Liver (tissue), 3 donors: ENCODE measurements at regions not wholly inside any gene's neighbourhood (a gene's known extent, or its start where the extent isn't known, plus 50 kb on each side); places are given as distances from the start of the nearest gene placed in this dataset.

Source experiments
- ATF3 ChIP-seq: IDR thresholded peaks from 2 replicates; pipeline ENCODE4 v1.6.1; 2016; ENCODE audit warnings: antibody characterized with exemption
- CTCF ChIP-seq: fragments of 150-350 bp; IDR thresholded peaks from 2 replicates; pipeline ENCODE4 v1.5.1; 2017; ENCODE audit warnings: improper control_type of control experiment, low read depth, low read length; ENCODE audit not compliant: missing input control
- EGR1 ChIP-seq, 2 donors: IDR thresholded peaks; 2 replicates each; pipeline ENCODE4 v1.6.1; 2016 to 2018; ENCODE audit warnings: antibody characterized with exemption in 2 of 2, low read depth in 2 of 2
- JUND ChIP-seq, 2 donors: IDR thresholded peaks; 2 replicates each; pipeline ENCODE4 v1.6.1; 2016; ENCODE audit warnings: antibody characterized with exemption in 2 of 2
- RAD21 ChIP-seq, 2 donors: IDR thresholded peaks; 2 replicates each; pipeline ENCODE4 v1.6.1; 2016; ENCODE audit warnings: antibody characterized with exemption in 2 of 2, mild to moderate bottlenecking in 2 of 2
- RXRA ChIP-seq, 2 donors: IDR thresholded peaks; 2 replicates each; pipeline ENCODE4 v1.6.1; 2017 to 2018; ENCODE audit warnings: antibody characterized with exemption in 2 of 2, mild to moderate bottlenecking in 1 of 2
- TAF1 ChIP-seq: conservative IDR thresholded peaks from 2 replicates; pipeline ENCODE4 v1.6.1; 2016; ENCODE audit warnings: antibody characterized with exemption, mild to moderate bottlenecking
- donor health status: healthy.
- donor health status: healthy.

- TF ChIP-seq RXRA (IDR thresholded peaks at IDR 0.05) (no peak), JUND (IDR thresholded peaks at IDR 0.05) (no peak), CTCF (no peak), TAF1 (no peak), RAD21 (IDR thresholded peaks at IDR 0.05) (no peak), EGR1 (IDR thresholded peaks at IDR 0.05; ENCODE audit: low read depth in 2 of 2) (no peak), ATF3 (no peak)
These were observed 153.9 kb upstream of the RTL1 start for GRCh38 chr14:101057394-101057793.
